NCI-H1436 (cell line): ENCODE measurements at regions not wholly inside any gene's neighbourhood (a gene's known extent, or its start where the extent isn't known, plus 50 kb on each side); places are given as distances from the start of the nearest gene placed in this dataset.

ENCODE experiments used
- DNase-seq: peaks from one replicate; lab custom pipeline; 2025; lab: John Stamatoyannopoulos, UW

GRCh38 chr11:43250309-43250708 is 61.5 kb upstream of the API5 start:
- DNase-seq = no peak

- no peak for DNase-seq
Observed at GRCh38 chr11:43261775-43262174, 50.0 kb upstream of the API5 start.
